Pancreas (tissue), 10 donors: ENCODE measurements at regions not wholly inside any gene's neighbourhood (a gene's known extent, or its start where the extent isn't known, plus 50 kb on each side); places are given as distances from the start of the nearest gene placed in this dataset.

Experiments used
- ATAC-seq, 4 donors: fragments of 200-7000 bp; cut with Tn5 transposase; one replicate each; pipeline versions ENCODE4 v1.8.0 to v1.9.1; 2020; ENCODE audit warnings: mild to moderate bottlenecking in 4 of 4, moderate library complexity in 4 of 4
- DNase-seq, 6 donors: peaks; one replicate each; pipeline ENCODE4 v3.0.0-alpha.2; 2020
- FAIRE-seq: peaks from 2 replicates; lab custom pipeline; 2012; peaks lifted over from hg19 to GRCh38; lab: Jason Lieb, UNC
- H3K27ac ChIP-seq, 4 donors: fragments of 200-600 bp; sonication (generic); 1 replicate in 3 of 4; 2 replicates in 1 of 4; pipeline versions ENCODE4 v1.5.0 to v1.8.0; 2020
- H3K27me3 ChIP-seq, 4 donors: fragments of 200-600 bp; one replicate each; pipeline ENCODE4 v1.8.0; 2021
- H3K36me3 ChIP-seq, 3 donors: fragments of 200-600 bp; sonication (generic) in 1 of 3; one replicate each; pipeline versions ENCODE4 v1.5.0 to v1.8.0; 2020 to 2021
- H3K4me1 ChIP-seq, 3 donors: fragments of 200-600 bp; one replicate each; pipeline ENCODE4 v1.8.0; 2021
- H3K4me3 ChIP-seq, 4 donors: fragments of 200-600 bp; sonication (generic) in 2 of 4; one replicate each; pipeline versions ENCODE4 v1.5.0 to v1.8.0; 2020 to 2021
- H3K9me3 ChIP-seq, 4 donors: fragments of 200-600 bp; one replicate each; pipeline ENCODE4 v1.8.0; 2021
- WGBS, 2 donors: extraction: QIAGEN DNeasy Blood & Tissue Kit; methylation state at CpG; one replicate each; pipeline ENCODE4 v1.1.7; 2013; 5-methylcytosine and 5-hydroxymethylcytosine counted together
- intact Hi-C, 3 donors: fragments of 100-400 bp; cut with DNase I; formaldehyde crosslinking; loops; one replicate each; pipeline versions ENCODE4 v1.11.1 to v1.14.2; 2022
- TF ChIP-seq, protein P1 (sequence below), 4 donors: fragments of 200-600 bp; sonication (generic) in 3 of 4; IDR thresholded peaks; one replicate each; pipeline versions ENCODE4 v1.5.0 to v1.8.0; 2021; ENCODE audit warnings: antibody characterized with exemption in 4 of 4
- donor health status: healthy with polysubstance abuse.
- donor health status: DM: no; HTN: no; CAD: no; lungs with moderate emphysema.
- donor health status: DM: no; HTN: no; CAD: no.
- donor health status: control.
- donor health status: control.
- donor health status: Bipolar disorder and iron deficiency.
- donor health status: DM: yes; HTN: yes; CAD: no.
- donor health status: DM: no; HTN: no; CAD: no.
- donor health status: DM: no; HTN: no; CAD: no.
- donor health status: DM: yes; HTN: yes; CAD: no.

DNA sequence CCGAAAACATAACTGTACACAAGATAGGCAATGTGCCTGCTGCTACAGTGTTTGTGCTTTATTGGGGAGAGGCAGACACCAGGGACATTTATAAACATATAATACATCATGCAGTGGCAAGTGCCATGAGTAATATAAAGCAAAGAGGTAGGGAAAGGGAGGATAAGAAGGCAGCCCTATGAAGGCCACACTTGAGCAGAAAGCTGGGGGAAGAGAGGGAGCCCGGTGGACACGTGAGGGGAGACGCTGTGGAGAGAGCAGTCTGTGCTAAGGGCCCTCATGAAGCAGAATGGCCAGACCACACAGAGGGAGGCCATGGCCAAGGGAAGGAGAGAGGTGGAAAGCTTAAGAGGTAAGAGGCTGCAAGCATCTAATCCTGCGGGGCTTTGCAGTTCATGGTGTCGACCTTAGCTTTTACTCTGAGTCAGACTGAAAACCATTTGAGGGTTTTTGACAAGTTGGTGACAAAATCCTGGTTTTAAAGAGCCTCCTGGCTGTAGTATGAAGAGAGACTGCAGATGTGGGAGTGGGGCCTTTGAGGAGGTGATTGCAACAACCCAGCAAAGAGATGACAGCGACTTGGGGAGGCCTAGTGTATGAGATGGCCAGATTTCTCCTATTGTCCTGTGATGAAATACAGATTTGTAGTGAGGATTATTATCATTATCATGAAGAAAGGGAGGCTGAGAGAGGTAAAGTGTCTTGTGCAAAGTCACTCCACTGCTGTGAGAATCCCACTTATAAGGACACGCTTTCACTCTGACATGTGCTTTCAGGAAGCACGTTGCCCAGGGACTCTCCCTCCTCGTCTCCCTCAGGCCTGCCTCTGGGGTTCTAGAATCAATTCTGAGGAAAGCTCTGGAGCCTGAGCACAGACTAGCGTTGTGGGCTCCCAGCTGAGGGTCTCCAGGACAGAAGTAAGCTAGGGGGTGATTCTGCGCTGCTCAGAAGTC is 192.9 kb downstream of the RHOU start:
- no peaks in the 10 kb centered on the region for H3K4me1 ChIP-seq
- 86 to 91% methylated on average over 12 of the region's 12 CpGs for WGBS, 2 donors
- FAIRE-seq: no peak
- no peak for ATAC-seq
- no peak overlapping the region for H3K4me3 ChIP-seq
- no peaks in the 10 kb centered on the region for H3K9me3 ChIP-seq
- intact Hi-C loops: no loop called here
- H3K27ac ChIP-seq: no peak overlapping the region
- TF ChIP-seq, protein P1, sequence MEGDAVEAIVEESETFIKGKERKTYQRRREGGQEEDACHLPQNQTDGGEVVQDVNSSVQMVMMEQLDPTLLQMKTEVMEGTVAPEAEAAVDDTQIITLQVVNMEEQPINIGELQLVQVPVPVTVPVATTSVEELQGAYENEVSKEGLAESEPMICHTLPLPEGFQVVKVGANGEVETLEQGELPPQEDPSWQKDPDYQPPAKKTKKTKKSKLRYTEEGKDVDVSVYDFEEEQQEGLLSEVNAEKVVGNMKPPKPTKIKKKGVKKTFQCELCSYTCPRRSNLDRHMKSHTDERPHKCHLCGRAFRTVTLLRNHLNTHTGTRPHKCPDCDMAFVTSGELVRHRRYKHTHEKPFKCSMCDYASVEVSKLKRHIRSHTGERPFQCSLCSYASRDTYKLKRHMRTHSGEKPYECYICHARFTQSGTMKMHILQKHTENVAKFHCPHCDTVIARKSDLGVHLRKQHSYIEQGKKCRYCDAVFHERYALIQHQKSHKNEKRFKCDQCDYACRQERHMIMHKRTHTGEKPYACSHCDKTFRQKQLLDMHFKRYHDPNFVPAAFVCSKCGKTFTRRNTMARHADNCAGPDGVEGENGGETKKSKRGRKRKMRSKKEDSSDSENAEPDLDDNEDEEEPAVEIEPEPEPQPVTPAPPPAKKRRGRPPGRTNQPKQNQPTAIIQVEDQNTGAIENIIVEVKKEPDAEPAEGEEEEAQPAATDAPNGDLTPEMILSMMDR (IDR thresholded peaks at IDR 0.05): no peak
- H3K36me3 ChIP-seq: no peaks in the 10 kb centered on the region
- DNase-seq: no peak
- no peaks in the 10 kb centered on the region for H3K27me3 ChIP-seq

DNA sequence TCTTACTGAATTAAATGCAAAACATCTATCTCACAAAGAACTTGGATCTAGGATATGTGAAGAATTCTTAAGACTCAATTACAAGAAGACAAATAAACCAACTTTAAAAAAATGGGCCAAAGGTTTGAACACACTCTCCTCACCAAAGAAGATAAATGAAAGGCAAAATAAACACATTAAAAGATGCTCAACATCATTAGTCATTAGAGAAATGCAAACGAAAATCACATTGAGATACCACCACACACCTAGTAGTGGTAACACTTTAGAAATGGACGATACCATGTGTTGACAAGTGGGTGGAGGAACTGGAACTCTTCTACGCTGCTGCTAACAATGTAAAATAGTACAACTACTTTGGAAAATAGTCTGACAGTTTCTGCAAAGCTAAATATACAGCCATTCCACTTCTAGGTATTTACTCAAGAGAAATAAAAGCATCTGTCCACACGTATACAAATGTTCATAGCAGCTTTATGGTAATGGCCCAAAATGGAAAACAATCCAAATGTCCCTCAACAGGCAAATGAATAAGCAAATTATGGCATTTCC is 194.3 kb downstream of the RHOU start:
- no peaks in the 10 kb centered on the region for H3K9me3 ChIP-seq
- no peak overlapping the region for H3K4me3 ChIP-seq
- intact Hi-C loops: no loop called here
- no peak for DNase-seq
- FAIRE-seq: no peak
- H3K27me3 ChIP-seq: no peaks in the 10 kb centered on the region
- H3K27ac ChIP-seq: no peak overlapping the region
- ATAC-seq: no peak
- WGBS, 2 donors: 83 to 92% methylated on average over 4 of the region's 4 CpGs
- H3K4me1 ChIP-seq: no peaks in the 10 kb centered on the region
- H3K36me3 ChIP-seq: no peaks in the 10 kb centered on the region
- TF ChIP-seq, protein P1 (IDR thresholded peaks at IDR 0.05): no peak

GRCh38 chr1:228930479-228930957 is 195.2 kb downstream of the RHOU start:
- Histone ChIP-seq H3K36me3 (no peaks in the 10 kb centered on the region), H3K27me3 (no peaks in the 10 kb centered on the region), H3K4me1 (no peaks in the 10 kb centered on the region), H3K9me3 (no peaks in the 10 kb centered on the region), H3K4me3 (no peak overlapping the region), H3K27ac (no peak overlapping the region)
- 22 to 26% methylated on average over 10 of the region's 10 CpGs for WGBS, 2 donors
- peak; percentile 44 to 69 (median 60) for ATAC-seq
- no peak for FAIRE-seq
- intact Hi-C loops: no loop called here
- no peak for DNase-seq
- TF ChIP-seq, protein P1 (IDR thresholded peaks at IDR 0.05): no peak

- WGBS, 2 donors: 73 to 79% methylated on average over 3 of the region's 3 CpGs
- intact Hi-C loops: no loop called here
- TF ChIP-seq, protein P1 (IDR thresholded peaks at IDR 0.05): no peak
- Histone ChIP-seq H3K36me3 (no peaks in the 10 kb centered on the region), H3K9me3 (no peaks in the 10 kb centered on the region), H3K4me1 (no peaks in the 10 kb centered on the region), H3K4me3 (no peak overlapping the region), H3K27ac (no peak overlapping the region), H3K27me3 (no peaks in the 10 kb centered on the region)
- ATAC-seq (no peak), FAIRE-seq (no peak), DNase-seq (no peak)
Measured at GRCh38 chr1:228933753-228934152, 198.5 kb downstream of the RHOU start.
